Gastrocnemius medialis (tissue), 4 donors: ENCODE measurements at regions not wholly inside any gene's neighbourhood (a gene's known extent, or its start where the extent isn't known, plus 50 kb on each side); places are given as distances from the start of the nearest gene placed in this dataset.
"Not testable (repeated sequence)": the region's sequence is repeated elsewhere in the genome, so short reads cannot be mapped to it uniquely, and the experiment has no call there.

Experiments used
- ATAC-seq, 2 donors: fragments of 150-250 bp; one replicate each; pipeline ENCODE4 v1.9.1; 2016
- DNase-seq, 2 donors: peaks; one replicate each; pipeline ENCODE4 v3.0.0-alpha.2; 2019
- H3K27ac ChIP-seq, 4 donors: fragments of 200-600 bp; sonication (generic); 1 replicate in 1 of 4; 2 replicates in 3 of 4; pipeline ENCODE4 v1.5.1; 2016 to 2018; ENCODE audit warnings: mild to moderate bottlenecking in 2 of 4, moderate library complexity in 1 of 4
- H3K27me3 ChIP-seq, 3 donors: fragments of 200-600 bp; sonication (generic) in 2 of 3; 1 replicate in 1 of 3; 2 replicates in 2 of 3; pipeline versions ENCODE4 v1.5.1 to v1.6.0; 2016 to 2019; ENCODE audit warnings: mild to moderate bottlenecking in 1 of 3, moderate library complexity in 1 of 3
- H3K36me3 ChIP-seq, 2 donors: fragments of 200-600 bp; sonication (generic) in 1 of 2; one replicate each; pipeline ENCODE4 v1.5.1; 2017 to 2018
- H3K4me1 ChIP-seq, 2 donors: fragments of 200-600 bp; sonication (generic) in 1 of 2; one replicate each; pipeline ENCODE4 v1.5.1; 2016 to 2017; ENCODE audit warnings: mild to moderate bottlenecking in 2 of 2
- H3K4me3 ChIP-seq, 4 donors: fragments of 200-600 bp; sonication (generic) in 3 of 4; 1 replicate in 1 of 4; 2 replicates in 3 of 4; pipeline ENCODE4 v1.5.1; 2016 to 2019; ENCODE audit warnings: mild to moderate bottlenecking in 2 of 4
- H3K9me3 ChIP-seq, 3 donors: fragments of 200-600 bp; sonication (generic) in 2 of 3; 1 replicate in 1 of 3; 2 replicates in 2 of 3; pipeline ENCODE4 v1.5.1; 2016 to 2019
- POLR2A ChIP-seq, 2 donors: fragments of 450-650 bp; IDR thresholded peaks; one replicate each; pipeline ENCODE4 v1.6.1; 2017; ENCODE audit warnings: antibody characterized with exemption in 2 of 2, mild to moderate bottlenecking in 2 of 2, moderate library complexity in 2 of 2
- in situ Hi-C, 4 donors: fragments of 200-750 bp; cut with MboI; loops; one replicate each; pipeline versions ENCODE4 v1.15.0 to v1.8.0; 2017; ENCODE audit warnings: low sequenced_read_pairs in 4 of 4
- intact Hi-C: fragments of 100-400 bp; cut with DNase I; formaldehyde crosslinking; loops from one replicate; pipeline ENCODE4 v1.15.1; 2023; ENCODE audit warnings: low total_unique reads
- TF ChIP-seq, protein P1 (sequence below), 5 experiments: fragments of 450-650 bp in 3 of 5; fragments of 200-600 bp in 2 of 5; sonication (generic) in 2 of 5; IDR thresholded peaks in 4 of 5; conservative IDR thresholded peaks in 1 of 5; 1 replicate in 4 of 5; 2 replicates in 1 of 5; pipeline ENCODE4 v1.5.1; 2016 to 2019; ENCODE audit warnings: antibody characterized with exemption in 5 of 5, mild to moderate bottlenecking in 3 of 5, moderate library complexity in 3 of 5

DNA sequence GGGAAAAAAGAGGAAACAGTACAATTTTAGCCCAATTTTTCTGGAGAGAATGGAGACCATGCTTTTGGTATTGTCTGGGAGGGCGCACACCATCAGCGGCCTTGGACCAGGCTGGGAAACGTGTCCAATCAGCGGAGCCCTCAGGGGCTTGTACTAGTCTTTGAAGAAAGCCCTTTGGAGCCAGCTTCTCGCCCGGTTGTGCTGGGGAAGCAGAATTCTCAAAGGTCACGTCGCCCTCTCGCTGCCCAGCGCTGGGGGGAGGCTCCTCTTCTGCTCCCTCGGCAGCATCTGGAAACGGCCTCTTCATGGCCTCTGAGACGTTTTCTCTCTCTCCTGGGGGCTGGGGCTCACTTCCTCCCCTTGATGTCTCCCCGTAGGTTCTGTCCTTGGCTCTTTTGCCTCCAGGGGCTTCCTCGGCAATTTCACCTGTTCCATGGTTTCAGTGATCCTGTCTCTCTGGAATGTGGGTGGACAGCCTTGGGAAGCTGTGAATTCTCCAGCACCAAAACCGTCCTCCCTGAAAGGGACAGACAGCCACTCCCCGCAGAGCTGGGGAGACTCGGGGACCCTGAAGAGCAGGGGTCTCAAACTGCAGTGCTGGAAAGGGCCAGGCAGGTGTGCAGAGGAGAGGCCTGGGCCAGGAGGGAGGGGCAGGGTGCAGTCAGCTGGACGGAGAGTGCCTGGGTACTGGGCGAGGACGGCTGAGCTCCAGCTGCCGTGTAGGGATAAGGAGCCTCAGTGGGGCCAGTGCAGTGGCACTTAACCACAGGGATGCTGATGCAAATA lies 80.2 kb downstream of the RPS6KA4 start:
- in situ Hi-C loops, result no loop called here
- Histone ChIP-seq H3K4me1 (no peaks in the 10 kb centered on the region), H3K9me3 (no peaks in the 10 kb centered on the region), H3K27ac (no peak overlapping the region), H3K4me3 (no peak overlapping the region), H3K27me3 (peaks cover 0 to 9% (median 7%) of the 10 kb centered on the region in 3 donors), H3K36me3 (no peaks in the 10 kb centered on the region)
- intact Hi-C loops, result no loop called here
- TF ChIP-seq, protein P1, sequence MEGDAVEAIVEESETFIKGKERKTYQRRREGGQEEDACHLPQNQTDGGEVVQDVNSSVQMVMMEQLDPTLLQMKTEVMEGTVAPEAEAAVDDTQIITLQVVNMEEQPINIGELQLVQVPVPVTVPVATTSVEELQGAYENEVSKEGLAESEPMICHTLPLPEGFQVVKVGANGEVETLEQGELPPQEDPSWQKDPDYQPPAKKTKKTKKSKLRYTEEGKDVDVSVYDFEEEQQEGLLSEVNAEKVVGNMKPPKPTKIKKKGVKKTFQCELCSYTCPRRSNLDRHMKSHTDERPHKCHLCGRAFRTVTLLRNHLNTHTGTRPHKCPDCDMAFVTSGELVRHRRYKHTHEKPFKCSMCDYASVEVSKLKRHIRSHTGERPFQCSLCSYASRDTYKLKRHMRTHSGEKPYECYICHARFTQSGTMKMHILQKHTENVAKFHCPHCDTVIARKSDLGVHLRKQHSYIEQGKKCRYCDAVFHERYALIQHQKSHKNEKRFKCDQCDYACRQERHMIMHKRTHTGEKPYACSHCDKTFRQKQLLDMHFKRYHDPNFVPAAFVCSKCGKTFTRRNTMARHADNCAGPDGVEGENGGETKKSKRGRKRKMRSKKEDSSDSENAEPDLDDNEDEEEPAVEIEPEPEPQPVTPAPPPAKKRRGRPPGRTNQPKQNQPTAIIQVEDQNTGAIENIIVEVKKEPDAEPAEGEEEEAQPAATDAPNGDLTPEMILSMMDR (IDR thresholded peaks at IDR 0.05 in 4 of 5, conservative IDR thresholded peaks at IDR 0.05 in 1 of 5), result no peak
- no peak for TF ChIP-seq POLR2A (IDR thresholded peaks at IDR 0.05)
- DNase-seq (no peak), ATAC-seq (no peak)

DNA sequence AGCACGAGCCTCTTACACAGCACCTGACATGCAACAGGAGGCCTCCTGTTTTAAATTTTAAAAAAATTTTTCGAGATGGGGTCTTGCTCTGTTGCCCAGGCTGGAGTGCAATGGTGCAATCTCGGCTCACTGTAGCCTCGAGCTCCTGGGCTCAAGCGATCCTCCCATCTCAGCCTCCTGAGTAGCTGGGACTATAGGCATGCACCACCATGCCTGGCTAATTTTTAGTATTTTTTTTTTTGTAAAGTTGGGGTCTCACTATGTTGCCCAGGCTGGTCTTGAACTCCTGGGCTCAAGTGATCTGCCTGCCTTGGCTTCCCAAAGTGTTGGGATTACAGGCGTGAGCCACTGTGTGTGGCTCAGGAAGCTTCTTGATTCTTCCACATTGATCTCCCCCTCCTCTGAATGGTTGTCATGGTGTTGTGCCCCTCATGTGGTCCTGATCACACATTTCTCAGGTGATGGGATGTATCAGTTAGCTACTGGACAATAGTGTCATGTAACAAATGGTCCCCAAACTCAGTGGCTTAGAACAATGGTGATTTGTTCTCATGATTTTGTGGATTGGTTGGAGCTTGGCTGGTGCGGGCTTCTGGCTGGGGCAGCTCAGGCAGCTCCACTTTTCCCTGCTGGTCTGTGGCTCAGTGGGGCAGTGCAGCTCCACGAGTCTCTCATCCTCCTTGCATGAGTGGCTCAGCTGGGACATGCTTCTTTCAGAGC lies 81.0 kb downstream of the RPS6KA4 start:
- intact Hi-C loops, H3K27ac ChIP-seq, in situ Hi-C loops, ATAC-seq, DNase-seq, H3K4me3 ChIP-seq, H3K4me1 ChIP-seq, H3K36me3 ChIP-seq, H3K9me3 ChIP-seq, H3K27me3 ChIP-seq: not testable (repeated sequence)

DNA sequence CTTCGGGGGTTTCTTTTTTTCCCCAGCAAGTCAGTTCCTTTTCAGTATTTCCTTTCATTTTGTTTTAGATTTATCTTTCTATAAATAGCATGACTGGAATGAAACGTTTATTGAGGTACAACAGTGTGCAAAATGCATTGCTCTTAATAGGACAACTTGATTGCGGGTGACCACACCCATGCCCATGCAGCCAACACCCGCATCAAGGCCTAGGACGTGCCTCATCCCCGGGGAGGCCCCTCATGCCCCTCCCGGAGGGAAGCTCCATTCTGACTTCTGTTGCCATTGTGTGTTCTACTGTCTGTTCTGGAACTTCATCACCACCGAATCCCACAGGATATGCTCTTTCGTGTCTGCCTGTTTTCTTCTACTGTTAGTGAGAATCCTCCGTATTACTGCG lies 82.2 kb downstream of the RPS6KA4 start:
- no peak for ATAC-seq

DNA sequence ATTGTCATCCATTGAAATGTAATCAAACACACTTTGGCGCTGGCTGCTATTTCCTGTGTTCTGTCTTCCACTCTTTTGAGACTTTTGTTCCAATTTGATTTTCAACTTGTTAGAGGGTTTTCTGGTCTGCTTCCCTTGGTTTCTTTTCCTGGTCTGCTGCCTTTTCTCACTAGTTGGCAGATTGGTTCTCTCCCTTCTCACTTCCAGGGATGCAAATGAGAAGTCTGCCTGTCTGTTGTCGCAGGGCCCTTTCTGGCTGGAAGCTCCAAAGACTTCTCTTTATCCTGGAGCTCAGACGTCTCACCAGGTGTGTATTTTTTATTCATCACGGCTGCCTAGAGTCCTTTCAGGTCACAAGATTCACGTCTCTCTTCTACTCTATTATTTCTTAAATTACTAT lies 84.0 kb downstream of the RPS6KA4 start:
- DNase-seq (no peak), ATAC-seq (no peak)
- no peak overlapping the region for H3K4me3 ChIP-seq
- peaks cover 0 to under 1% of the 10 kb centered on the region in 2 donors for H3K4me1 ChIP-seq
- H3K9me3 ChIP-seq, result no peaks in the 10 kb centered on the region
- TF ChIP-seq POLR2A (IDR thresholded peaks at IDR 0.05), result no peak
- TF ChIP-seq, protein P1 (IDR thresholded peaks at IDR 0.05 in 4 of 5, conservative IDR thresholded peaks at IDR 0.05 in 1 of 5), result no peak
- in situ Hi-C loops, result no loop called here
- peaks cover 0 to 9% (median 7%) of the 10 kb centered on the region in 3 donors for H3K27me3 ChIP-seq
- no peak overlapping the region for H3K27ac ChIP-seq
- no peaks in the 10 kb centered on the region for H3K36me3 ChIP-seq
- intact Hi-C loops, result no loop called here

More for the DNA sequence above, 82.2 kb downstream of the RPS6KA4 start:
- TF ChIP-seq, protein P1 (IDR thresholded peaks at IDR 0.05 in 4 of 5, conservative IDR thresholded peaks at IDR 0.05 in 1 of 5), result no peak
- TF ChIP-seq POLR2A (IDR thresholded peaks at IDR 0.05), result no peak
- H3K4me1 ChIP-seq, result no peaks in the 10 kb centered on the region
- DNase-seq, result no peak
- in situ Hi-C loops (no loop called here), intact Hi-C loops (no loop called here)
- H3K4me3 ChIP-seq, result no peak overlapping the region
- no peak overlapping the region for H3K27ac ChIP-seq
- peaks cover 0 to 9% (median 7%) of the 10 kb centered on the region in 3 donors for H3K27me3 ChIP-seq
- H3K9me3 ChIP-seq, result no peaks in the 10 kb centered on the region
- H3K36me3 ChIP-seq, result no peaks in the 10 kb centered on the region

DNA sequence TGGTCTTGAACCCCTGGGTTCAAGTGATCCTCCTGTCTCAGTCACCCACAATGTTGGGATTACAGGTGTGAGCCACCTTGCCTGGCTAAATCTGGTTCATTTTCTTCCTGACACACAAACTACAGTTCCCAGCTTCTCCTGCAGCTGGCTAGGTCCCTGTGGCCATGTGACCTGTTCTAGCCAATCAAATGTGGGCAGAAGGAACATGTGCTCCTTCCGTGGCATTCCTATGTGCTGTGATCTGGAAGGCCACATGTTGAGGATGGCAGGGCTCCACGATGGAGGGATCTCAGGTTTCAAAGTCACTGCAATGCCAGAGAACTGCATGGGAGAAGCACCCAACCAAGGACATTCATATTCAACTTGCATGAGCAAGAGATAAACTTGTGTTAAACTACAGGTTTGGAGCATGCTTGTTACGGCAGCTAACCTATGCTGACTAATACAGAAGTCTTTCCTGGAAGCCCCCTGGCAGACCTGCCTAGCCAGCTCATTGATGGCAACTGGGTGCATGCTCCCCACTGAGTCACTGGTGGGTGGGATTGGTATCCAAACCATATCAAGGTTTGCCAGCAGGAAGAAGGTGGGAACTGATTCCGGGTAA lies 86.0 kb downstream of the RPS6KA4 start:
- no peak overlapping the region for H3K4me3 ChIP-seq
- intact Hi-C loops, result loop anchor here (5.0 kb wide), 1 partner anchor 277 kb away; the partner anchor contains the start of gene NRXN2
- H3K27me3 ChIP-seq, result no peaks in the 10 kb centered on the region
- no peaks in the 10 kb centered on the region for H3K36me3 ChIP-seq
- no peaks in the 10 kb centered on the region for H3K9me3 ChIP-seq
- no peak for TF ChIP-seq POLR2A (IDR thresholded peaks at IDR 0.05)
- TF ChIP-seq, protein P1 (IDR thresholded peaks at IDR 0.05 in 4 of 5, conservative IDR thresholded peaks at IDR 0.05 in 1 of 5), result no peak
- peak; percentile 42 to 62 for ATAC-seq
- in situ Hi-C loops, result no loop called here
- peaks cover 13 to 14% of the 10 kb centered on the region in 2 donors for H3K4me1 ChIP-seq
- peak in 1 of 2 donors; percentile 55 for DNase-seq
- no peak overlapping the region for H3K27ac ChIP-seq
